ENCODE measurements at regions not wholly inside any gene's neighbourhood (a gene's known extent, or its start where the extent isn't known, plus 50 kb on each side); places are given as distances from the start of the nearest gene placed in this dataset.

- TF ChIP-seq SP1 (IDR thresholded peaks at IDR 0.05) (no peak), FOXM1 (IDR thresholded peaks at IDR 0.05; ENCODE audit: borderline replicate concordance) (no peak)
Measured at GRCh38 chr2:219832904-219833303, 205.5 kb downstream of the SLC4A3 start.

Measured in HEK293T (cell line).